OCI-LY3 (cell line): ENCODE measurements at regions not wholly inside any gene's neighbourhood (a gene's known extent, or its start where the extent isn't known, plus 50 kb on each side); places are given as distances from the start of the nearest gene placed in this dataset.

Experiments used
- CTCF ChIP-seq: fragments of 200-600, 300-600 bp; sonication (generic); IDR thresholded peaks from 2 replicates; pipeline ENCODE4 v1.5.1; 2014; ENCODE audit warnings: antibody characterized with exemption, low read length, low read depth
- EZH2phosphoT487 ChIP-seq: fragments of 200-600 bp; shearing (Covaris generic); IDR thresholded peaks from 2 replicates; pipeline ENCODE4 v1.6.1; 2018; ENCODE audit warnings: antibody characterized with exemption, mixed run types, low read depth

DNA sequence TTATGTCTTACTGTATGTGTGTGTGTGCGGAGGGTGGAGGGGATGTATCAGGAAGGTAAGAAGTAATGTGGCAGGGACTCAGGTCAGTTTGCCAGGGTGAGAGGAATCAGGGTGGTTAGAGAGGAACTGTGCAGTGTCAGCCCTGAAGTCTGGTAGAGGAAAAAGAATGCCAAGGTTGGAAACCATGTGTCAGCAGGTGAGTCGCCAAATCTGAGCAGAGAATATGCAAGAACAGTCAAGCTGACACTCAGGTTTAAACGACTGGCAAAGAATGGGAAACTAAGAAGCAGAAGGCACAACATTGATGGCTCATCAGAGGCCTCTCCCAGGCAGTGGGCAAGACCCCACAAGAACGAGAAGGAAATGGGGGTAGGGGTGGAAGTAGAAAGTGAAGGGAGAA lies 107.5 kb upstream of the TBX18 start:
- no peak for TF ChIP-seq CTCF
- no peak for TF ChIP-seq EZH2phosphoT487
